Osteoblast (primary cell): ENCODE measurements at regions not wholly inside any gene's neighbourhood (a gene's known extent, or its start where the extent isn't known, plus 50 kb on each side); places are given as distances from the start of the nearest gene placed in this dataset.
"Not testable (repeated sequence)": the region's sequence is repeated elsewhere in the genome, so short reads cannot be mapped to it uniquely, and the experiment has no call there.

Experiments used
- DNase-seq: peaks from one replicate; pipeline ENCODE4 v3.0.0; 2011; ENCODE audit warnings: low spot score, mixed read lengths; ENCODE audit not compliant: insufficient read length; ENCODE audit errors: missing footprints
- H2AFZ ChIP-seq: 2 replicates; pipeline ENCODE4 v1.6.0; 2011; ENCODE audit warnings: mild to moderate bottlenecking, low read length
- H3K27ac ChIP-seq: 2 replicates; pipeline ENCODE4 v1.5.1; 2011; ENCODE audit warnings: mild to moderate bottlenecking, low read depth, low read length, moderate library complexity
- H3K27me3 ChIP-seq: 2 replicates; pipeline ENCODE4 v1.6.0; 2012; ENCODE audit warnings: mild to moderate bottlenecking, control low read depth, inconsistent platforms, low read length, moderate library complexity; ENCODE audit not compliant: insufficient read depth
- H3K36me3 ChIP-seq: 2 replicates; pipeline ENCODE4 v1.5.1; 2011; ENCODE audit warnings: mild to moderate bottlenecking, low read length, control low read depth, moderate library complexity; ENCODE audit not compliant: insufficient read depth
- H3K4me1 ChIP-seq: 2 replicates; pipeline ENCODE4 v1.5.1; 2011; ENCODE audit warnings: mild to moderate bottlenecking, low read length, control low read depth, moderate library complexity; ENCODE audit not compliant: insufficient read depth
- H3K4me2 ChIP-seq: 2 replicates; pipeline ENCODE4 v1.6.0; 2011; ENCODE audit warnings: mild to moderate bottlenecking, low read length; ENCODE audit not compliant: insufficient read depth
- H3K4me3 ChIP-seq: fragments of 200-600 bp; sonication (generic); 3 replicates; pipeline ENCODE4 v1.5.1; 2012; ENCODE audit warnings: mild to moderate bottlenecking, low read length, inconsistent platforms; ENCODE audit not compliant: insufficient read depth
- H3K79me2 ChIP-seq: 2 replicates; pipeline ENCODE4 v1.6.0; 2012; ENCODE audit warnings: mild to moderate bottlenecking, low read length, control low read depth, inconsistent platforms; ENCODE audit not compliant: insufficient read depth
- H3K9me3 ChIP-seq: 2 replicates; pipeline ENCODE4 v1.5.1; 2011; ENCODE audit warnings: low read depth, low read length, control low read depth
- H4K20me1 ChIP-seq: 2 replicates; pipeline ENCODE4 v1.6.0; 2012; ENCODE audit warnings: mild to moderate bottlenecking, low read length, control low read depth; ENCODE audit not compliant: insufficient read depth
- TF ChIP-seq, protein P1 (sequence below): IDR thresholded peaks from 2 replicates; pipeline ENCODE4 v1.5.1; 2011; ENCODE audit warnings: mild to moderate bottlenecking, low read depth, low read length, moderate library complexity; ENCODE audit errors: extremely low read depth

DNA sequence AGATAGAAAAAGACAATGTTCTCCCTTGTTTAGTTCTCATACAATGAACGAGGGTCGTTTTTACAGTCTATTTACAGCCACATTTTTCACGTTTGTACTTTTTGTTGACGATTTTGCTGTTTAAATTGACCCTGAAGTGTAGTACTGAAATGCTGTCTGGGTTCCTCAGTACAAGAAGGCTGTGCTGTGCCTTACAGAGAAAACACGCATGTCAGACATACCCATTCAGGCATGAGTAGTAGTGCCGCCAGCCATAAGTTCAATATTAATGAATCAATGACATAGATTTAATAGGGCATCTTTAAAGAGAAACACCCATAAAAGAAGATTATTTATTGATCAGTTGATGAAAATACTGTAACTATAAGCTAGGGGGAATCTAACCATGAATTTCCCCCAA is 459.8 kb upstream of the EPHA5 start:
- Histone ChIP-seq H3K27ac (no peak overlapping the region), H4K20me1 (no peaks in the 10 kb centered on the region), H3K9me3 (no peaks in the 10 kb centered on the region), H3K4me1 (no peaks in the 10 kb centered on the region), H2AFZ (no peak overlapping the region), H3K27me3 (no peaks in the 10 kb centered on the region), H3K4me3 (no peak overlapping the region), H3K36me3 (no peaks in the 10 kb centered on the region), H3K4me2 (no peak overlapping the region), H3K79me2 (no peaks in the 10 kb centered on the region)
- TF ChIP-seq, protein P1, sequence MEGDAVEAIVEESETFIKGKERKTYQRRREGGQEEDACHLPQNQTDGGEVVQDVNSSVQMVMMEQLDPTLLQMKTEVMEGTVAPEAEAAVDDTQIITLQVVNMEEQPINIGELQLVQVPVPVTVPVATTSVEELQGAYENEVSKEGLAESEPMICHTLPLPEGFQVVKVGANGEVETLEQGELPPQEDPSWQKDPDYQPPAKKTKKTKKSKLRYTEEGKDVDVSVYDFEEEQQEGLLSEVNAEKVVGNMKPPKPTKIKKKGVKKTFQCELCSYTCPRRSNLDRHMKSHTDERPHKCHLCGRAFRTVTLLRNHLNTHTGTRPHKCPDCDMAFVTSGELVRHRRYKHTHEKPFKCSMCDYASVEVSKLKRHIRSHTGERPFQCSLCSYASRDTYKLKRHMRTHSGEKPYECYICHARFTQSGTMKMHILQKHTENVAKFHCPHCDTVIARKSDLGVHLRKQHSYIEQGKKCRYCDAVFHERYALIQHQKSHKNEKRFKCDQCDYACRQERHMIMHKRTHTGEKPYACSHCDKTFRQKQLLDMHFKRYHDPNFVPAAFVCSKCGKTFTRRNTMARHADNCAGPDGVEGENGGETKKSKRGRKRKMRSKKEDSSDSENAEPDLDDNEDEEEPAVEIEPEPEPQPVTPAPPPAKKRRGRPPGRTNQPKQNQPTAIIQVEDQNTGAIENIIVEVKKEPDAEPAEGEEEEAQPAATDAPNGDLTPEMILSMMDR = no peak
- no peak for DNase-seq

DNA sequence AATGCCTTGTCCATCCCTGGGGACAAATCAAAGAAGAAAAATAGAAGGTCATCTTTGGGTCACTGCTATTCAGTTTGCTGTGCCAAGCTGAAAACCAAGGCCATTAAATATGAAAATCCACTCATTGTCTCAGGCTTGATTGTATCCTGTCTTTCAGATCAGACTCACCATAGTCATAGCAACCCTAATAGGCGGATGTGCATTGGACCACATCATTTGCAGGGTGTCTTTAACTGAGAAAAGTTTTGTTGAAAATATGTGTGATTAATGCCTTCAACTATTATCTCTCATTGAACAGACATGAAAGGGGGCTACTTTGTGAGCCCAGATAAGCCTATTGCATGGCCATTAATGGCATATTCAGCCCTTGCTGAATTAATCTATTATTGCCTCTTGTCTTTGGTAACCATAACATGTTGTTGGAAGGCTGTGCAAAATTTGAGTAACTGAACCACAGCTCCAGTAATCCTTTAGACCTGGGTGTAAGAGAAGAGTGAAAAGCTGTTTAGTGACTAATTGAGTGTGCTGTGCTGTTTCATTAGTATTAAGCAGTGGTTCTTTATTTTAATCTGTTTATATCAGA is 453.6 kb upstream of the EPHA5 start:
- Histone ChIP-seq H3K4me1 (no peaks in the 10 kb centered on the region), H3K4me2 (no peak overlapping the region), H3K79me2 (no peaks in the 10 kb centered on the region), H3K9me3 (no peaks in the 10 kb centered on the region), H3K27ac (no peak overlapping the region), H3K27me3 (no peaks in the 10 kb centered on the region), H3K36me3 (no peaks in the 10 kb centered on the region), H3K4me3 (no peak overlapping the region), H2AFZ (no peak overlapping the region), H4K20me1 (no peaks in the 10 kb centered on the region)
- no peak for DNase-seq
- TF ChIP-seq, protein P1 = no peak

DNA sequence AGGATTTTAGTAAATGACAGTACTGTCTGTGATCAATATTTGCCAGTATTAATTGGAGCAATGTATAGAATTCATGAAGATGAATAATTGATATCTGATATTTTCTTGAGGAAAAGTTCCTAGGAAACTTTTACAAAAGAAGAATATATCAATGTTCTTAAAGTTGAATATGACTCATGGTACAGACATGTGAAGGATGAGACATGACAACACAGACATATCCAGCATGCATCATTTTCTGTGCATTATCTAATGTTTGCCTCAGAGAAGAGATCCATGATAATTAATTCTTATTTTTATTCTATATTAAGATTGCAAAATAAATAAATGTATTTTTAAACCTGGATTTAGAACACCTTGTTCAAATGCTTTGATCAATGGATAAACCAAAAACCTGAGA is 452.9 kb upstream of the EPHA5 start:
- H3K4me1 ChIP-seq = no peaks in the 10 kb centered on the region
- no peaks in the 10 kb centered on the region for H3K79me2 ChIP-seq
- H2AFZ ChIP-seq = no peak overlapping the region
- H3K4me3 ChIP-seq = no peak overlapping the region
- H4K20me1 ChIP-seq = no peaks in the 10 kb centered on the region
- TF ChIP-seq, protein P1 = no peak
- no peak for DNase-seq
- H3K9me3 ChIP-seq = no peaks in the 10 kb centered on the region
- H3K36me3 ChIP-seq = no peaks in the 10 kb centered on the region
- H3K4me2 ChIP-seq = no peak overlapping the region
- H3K27ac ChIP-seq = no peak overlapping the region
- H3K27me3 ChIP-seq = no peaks in the 10 kb centered on the region

DNA sequence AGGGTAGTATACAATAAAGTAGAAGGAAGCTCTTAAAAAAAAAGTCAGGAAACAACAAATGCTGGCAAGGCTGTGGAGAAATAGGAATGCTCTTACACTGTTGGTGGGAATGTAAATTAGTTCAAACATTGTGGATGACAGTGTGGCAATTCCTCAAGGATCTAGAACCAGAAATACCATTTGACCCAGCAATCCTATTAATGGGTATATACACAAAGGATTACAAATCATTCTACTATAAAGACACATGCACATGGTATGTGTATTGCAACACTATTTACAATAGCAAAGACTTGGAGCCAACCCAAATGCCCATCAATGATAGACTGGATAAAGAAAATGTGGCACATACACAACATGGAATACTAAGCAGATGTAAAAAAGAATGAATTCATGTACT is 444.9 kb upstream of the EPHA5 start:
- not testable (repeated sequence) for DNase-seq, H2AFZ ChIP-seq, H4K20me1 ChIP-seq

More for the DNA sequence above, 444.9 kb upstream of the EPHA5 start:
- H3K27me3 ChIP-seq, H3K36me3 ChIP-seq, H3K27ac ChIP-seq, H3K4me1 ChIP-seq, H3K4me3 ChIP-seq, H3K79me2 ChIP-seq, H3K9me3 ChIP-seq, H3K4me2 ChIP-seq: not testable (repeated sequence)
